ENCODE measurements at regions not wholly inside any gene's neighbourhood (a gene's known extent, or its start where the extent isn't known, plus 50 kb on each side); places are given as distances from the start of the nearest gene placed in this dataset.

- WGBS (ENCODE audit: insufficient coverage, insufficient read length): no CpG with 5 or more reads among the region's 6 CpGs
Observed at GRCh38 chr1:208600456-208601190, 356.4 kb upstream of the PLXNA2 start.

GRCh38 chr1:208601561-208601960 lies 357.4 kb upstream of the PLXNA2 start:
- no peaks in the 10 kb centered on the region for H3K36me3 ChIP-seq (ENCODE audit: control insufficient read depth, insufficient read depth, low read length)
- WGBS (ENCODE audit: insufficient coverage, insufficient read length): no CpG with 5 or more reads among the region's 3 CpGs

More at GRCh38 chr1:208600456-208601190, 356.4 kb upstream of the PLXNA2 start:
- no peaks in the 10 kb centered on the region for H3K9me3 ChIP-seq (ENCODE audit: control insufficient read depth, insufficient read depth, low read length)
- no peak overlapping the region for H3K4me3 ChIP-seq (ENCODE audit: low read length)
- no peak for DNase-seq (ENCODE audit: low read depth, low spot score)
- H3K27me3 ChIP-seq (ENCODE audit: control insufficient read depth, insufficient read depth, low read length): no peaks in the 10 kb centered on the region
- H3K27ac ChIP-seq (ENCODE audit: low read length): no peak overlapping the region
- H3K36me3 ChIP-seq (ENCODE audit: control insufficient read depth, insufficient read depth, low read length): no peaks in the 10 kb centered on the region
- H3K4me1 ChIP-seq (ENCODE audit: control insufficient read depth, insufficient read depth, low read length): peaks cover 9% of the 10 kb centered on the region

GRCh38 chr1:208603721-208604120 lies 359.5 kb upstream of the PLXNA2 start:
- Histone ChIP-seq H3K9me3 (ENCODE audit: control insufficient read depth, insufficient read depth, low read length) (no peaks in the 10 kb centered on the region), H3K36me3 (ENCODE audit: control insufficient read depth, insufficient read depth, low read length) (no peaks in the 10 kb centered on the region), H3K4me1 (ENCODE audit: control insufficient read depth, insufficient read depth, low read length) (peaks cover 9% of the 10 kb centered on the region), H3K4me3 (ENCODE audit: low read length) (no peak overlapping the region), H3K27me3 (ENCODE audit: control insufficient read depth, insufficient read depth, low read length) (no peaks in the 10 kb centered on the region), H3K27ac (ENCODE audit: low read length) (no peak overlapping the region)
- DNase-seq (ENCODE audit: low read depth, low spot score): no peak
- WGBS (ENCODE audit: insufficient coverage, insufficient read length): no CpG with 5 or more reads among the region's 2 CpGs

More at GRCh38 chr1:208601561-208601960, 357.4 kb upstream of the PLXNA2 start:
- H3K4me1 ChIP-seq (ENCODE audit: control insufficient read depth, insufficient read depth, low read length): peaks cover 9% of the 10 kb centered on the region
- no peaks in the 10 kb centered on the region for H3K9me3 ChIP-seq (ENCODE audit: control insufficient read depth, insufficient read depth, low read length)
- no peaks in the 10 kb centered on the region for H3K27me3 ChIP-seq (ENCODE audit: control insufficient read depth, insufficient read depth, low read length)
- no peak overlapping the region for H3K27ac ChIP-seq (ENCODE audit: low read length)
- H3K4me3 ChIP-seq (ENCODE audit: low read length): no peak overlapping the region
- no peak for DNase-seq (ENCODE audit: low read depth, low spot score)

- H3K4me1 ChIP-seq (ENCODE audit: control insufficient read depth, insufficient read depth, low read length): peaks cover 9% of the 10 kb centered on the region
- no peaks in the 10 kb centered on the region for H3K27me3 ChIP-seq (ENCODE audit: control insufficient read depth, insufficient read depth, low read length)
- H3K9me3 ChIP-seq (ENCODE audit: control insufficient read depth, insufficient read depth, low read length): no peaks in the 10 kb centered on the region
- no peak overlapping the region for H3K27ac ChIP-seq (ENCODE audit: low read length)
- WGBS (ENCODE audit: insufficient coverage, insufficient read length): no CpG with 5 or more reads among the region's 4 CpGs
- no peak overlapping the region for H3K4me3 ChIP-seq (ENCODE audit: low read length)
- no peak for DNase-seq (ENCODE audit: low read depth, low spot score)
- H3K36me3 ChIP-seq (ENCODE audit: control insufficient read depth, insufficient read depth, low read length): no peaks in the 10 kb centered on the region
Observed at GRCh38 chr1:208604295-208604694, 360.1 kb upstream of the PLXNA2 start.

GRCh38 chr1:208606959-208607358 lies 362.8 kb upstream of the PLXNA2 start:
- no peaks in the 10 kb centered on the region for H3K36me3 ChIP-seq (ENCODE audit: control insufficient read depth, insufficient read depth, low read length)
- peaks cover 2% of the 10 kb centered on the region; the same call in 1 of the 2 replicates for H3K4me1 ChIP-seq (ENCODE audit: control insufficient read depth, insufficient read depth, low read length)
- H3K27me3 ChIP-seq (ENCODE audit: control insufficient read depth, insufficient read depth, low read length): no peaks in the 10 kb centered on the region
- no peak for DNase-seq (ENCODE audit: low read depth, low spot score)
- H3K27ac ChIP-seq (ENCODE audit: low read length): no peak overlapping the region
- WGBS (ENCODE audit: insufficient coverage, insufficient read length): no CpG with 5 or more reads among the region's 3 CpGs
- H3K9me3 ChIP-seq (ENCODE audit: control insufficient read depth, insufficient read depth, low read length): no peaks in the 10 kb centered on the region
- H3K4me3 ChIP-seq (ENCODE audit: low read length): no peak overlapping the region

GRCh38 chr1:208607616-208608015 lies 363.4 kb upstream of the PLXNA2 start:
- no peak for DNase-seq (ENCODE audit: low read depth, low spot score)
- H3K27me3 ChIP-seq (ENCODE audit: control insufficient read depth, insufficient read depth, low read length): no peaks in the 10 kb centered on the region
- no peak overlapping the region for H3K27ac ChIP-seq (ENCODE audit: low read length)
- no peak overlapping the region for H3K4me3 ChIP-seq (ENCODE audit: low read length)
- H3K36me3 ChIP-seq (ENCODE audit: control insufficient read depth, insufficient read depth, low read length): no peaks in the 10 kb centered on the region
- WGBS (ENCODE audit: insufficient coverage, insufficient read length): no CpG with 5 or more reads among the region's 1 CpG
- H3K4me1 ChIP-seq (ENCODE audit: control insufficient read depth, insufficient read depth, low read length): no peaks in the 10 kb centered on the region
- H3K9me3 ChIP-seq (ENCODE audit: control insufficient read depth, insufficient read depth, low read length): no peaks in the 10 kb centered on the region

- H3K9me3 ChIP-seq (ENCODE audit: control insufficient read depth, insufficient read depth, low read length): no peaks in the 10 kb centered on the region
- no peak for DNase-seq (ENCODE audit: low read depth, low spot score)
- H3K27ac ChIP-seq (ENCODE audit: low read length): no peak overlapping the region
- no peaks in the 10 kb centered on the region for H3K27me3 ChIP-seq (ENCODE audit: control insufficient read depth, insufficient read depth, low read length)
- no CpG with 5 or more reads among the region's 2 CpGs for WGBS (ENCODE audit: insufficient coverage, insufficient read length)
- no peaks in the 10 kb centered on the region for H3K36me3 ChIP-seq (ENCODE audit: control insufficient read depth, insufficient read depth, low read length)
- no peaks in the 10 kb centered on the region for H3K4me1 ChIP-seq (ENCODE audit: control insufficient read depth, insufficient read depth, low read length)
- H3K4me3 ChIP-seq (ENCODE audit: low read length): no peak overlapping the region
Observed at GRCh38 chr1:208614610-208615009, 370.4 kb upstream of the PLXNA2 start.

GRCh38 chr1:208615371-208615770 lies 371.2 kb upstream of the PLXNA2 start:
- Histone ChIP-seq H3K27ac (ENCODE audit: low read length) (no peak overlapping the region), H3K4me1 (ENCODE audit: control insufficient read depth, insufficient read depth, low read length) (no peaks in the 10 kb centered on the region), H3K4me3 (ENCODE audit: low read length) (no peak overlapping the region)

GRCh38 chr1:208616776-208617175 lies 372.6 kb upstream of the PLXNA2 start:
- Histone ChIP-seq H3K27ac (ENCODE audit: low read length) (no peak overlapping the region), H3K4me3 (ENCODE audit: low read length) (no peak overlapping the region), H3K36me3 (ENCODE audit: control insufficient read depth, insufficient read depth, low read length) (no peaks in the 10 kb centered on the region), H3K9me3 (ENCODE audit: control insufficient read depth, insufficient read depth, low read length) (no peaks in the 10 kb centered on the region), H3K4me1 (ENCODE audit: control insufficient read depth, insufficient read depth, low read length) (no peaks in the 10 kb centered on the region), H3K27me3 (ENCODE audit: control insufficient read depth, insufficient read depth, low read length) (no peaks in the 10 kb centered on the region)
- no CpG with 5 or more reads among the region's 3 CpGs for WGBS (ENCODE audit: insufficient coverage, insufficient read length)
- DNase-seq (ENCODE audit: low read depth, low spot score): no peak

More at GRCh38 chr1:208615371-208615770, 371.2 kb upstream of the PLXNA2 start:
- no peaks in the 10 kb centered on the region for H3K9me3 ChIP-seq (ENCODE audit: control insufficient read depth, insufficient read depth, low read length)
- DNase-seq (ENCODE audit: low read depth, low spot score): no peak
- no peaks in the 10 kb centered on the region for H3K27me3 ChIP-seq (ENCODE audit: control insufficient read depth, insufficient read depth, low read length)
- H3K36me3 ChIP-seq (ENCODE audit: control insufficient read depth, insufficient read depth, low read length): no peaks in the 10 kb centered on the region

- no peaks in the 10 kb centered on the region for H3K9me3 ChIP-seq (ENCODE audit: control insufficient read depth, insufficient read depth, low read length)
- H3K27me3 ChIP-seq (ENCODE audit: control insufficient read depth, insufficient read depth, low read length): no peaks in the 10 kb centered on the region
- DNase-seq (ENCODE audit: low read depth, low spot score): no peak
- WGBS (ENCODE audit: insufficient coverage, insufficient read length): no CpG with 5 or more reads among the region's 7 CpGs
- no peaks in the 10 kb centered on the region for H3K4me1 ChIP-seq (ENCODE audit: control insufficient read depth, insufficient read depth, low read length)
- H3K4me3 ChIP-seq (ENCODE audit: low read length): no peak overlapping the region
- no peaks in the 10 kb centered on the region for H3K36me3 ChIP-seq (ENCODE audit: control insufficient read depth, insufficient read depth, low read length)
- no peak overlapping the region for H3K27ac ChIP-seq (ENCODE audit: low read length)
Observed at GRCh38 chr1:208628022-208628914, 384.1 kb upstream of the PLXNA2 start.
